B cell (primary cell): ENCODE measurements at regions not wholly inside any gene's neighbourhood (a gene's known extent, or its start where the extent isn't known, plus 50 kb on each side); places are given as distances from the start of the nearest gene placed in this dataset.

Source experiments
- EZH2 ChIP-seq: IDR thresholded peaks from 2 replicates; pipeline ENCODE4 v1.6.1; 2012; ENCODE audit warnings: borderline replicate concordance, low read depth, mild to moderate bottlenecking, moderate library complexity, low read length; ENCODE audit not compliant: insufficient read depth, poor library complexity, severe bottlenecking
- TF ChIP-seq, protein P1 (sequence below): fragments of 200-600 bp; IDR thresholded peaks from one replicate; pipeline ENCODE4 v1.8.0; 2022; ENCODE audit warnings: antibody characterized with exemption, mild to moderate bottlenecking

DNA sequence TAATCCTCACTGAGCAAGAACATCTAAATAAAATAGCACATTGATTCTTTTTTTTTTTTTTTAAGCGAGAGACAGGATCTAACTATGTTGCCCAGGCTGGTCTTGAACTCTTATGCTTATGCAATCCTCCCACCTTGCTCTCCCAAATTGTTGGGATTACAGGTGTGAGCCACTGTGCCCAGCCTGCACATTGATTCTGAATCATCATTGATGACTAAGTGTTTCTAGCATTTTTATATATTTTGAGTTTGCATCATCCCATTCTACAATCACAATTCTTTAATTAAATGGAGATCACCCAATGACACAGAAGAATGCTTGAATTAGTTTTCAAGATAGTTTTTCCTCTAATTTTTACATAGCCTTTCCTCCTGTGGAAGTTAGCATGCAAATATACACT lies 354.1 kb downstream of the KLF5 start:
- TF ChIP-seq, protein P1, sequence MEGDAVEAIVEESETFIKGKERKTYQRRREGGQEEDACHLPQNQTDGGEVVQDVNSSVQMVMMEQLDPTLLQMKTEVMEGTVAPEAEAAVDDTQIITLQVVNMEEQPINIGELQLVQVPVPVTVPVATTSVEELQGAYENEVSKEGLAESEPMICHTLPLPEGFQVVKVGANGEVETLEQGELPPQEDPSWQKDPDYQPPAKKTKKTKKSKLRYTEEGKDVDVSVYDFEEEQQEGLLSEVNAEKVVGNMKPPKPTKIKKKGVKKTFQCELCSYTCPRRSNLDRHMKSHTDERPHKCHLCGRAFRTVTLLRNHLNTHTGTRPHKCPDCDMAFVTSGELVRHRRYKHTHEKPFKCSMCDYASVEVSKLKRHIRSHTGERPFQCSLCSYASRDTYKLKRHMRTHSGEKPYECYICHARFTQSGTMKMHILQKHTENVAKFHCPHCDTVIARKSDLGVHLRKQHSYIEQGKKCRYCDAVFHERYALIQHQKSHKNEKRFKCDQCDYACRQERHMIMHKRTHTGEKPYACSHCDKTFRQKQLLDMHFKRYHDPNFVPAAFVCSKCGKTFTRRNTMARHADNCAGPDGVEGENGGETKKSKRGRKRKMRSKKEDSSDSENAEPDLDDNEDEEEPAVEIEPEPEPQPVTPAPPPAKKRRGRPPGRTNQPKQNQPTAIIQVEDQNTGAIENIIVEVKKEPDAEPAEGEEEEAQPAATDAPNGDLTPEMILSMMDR, result no peak
- TF ChIP-seq EZH2, result no peak
